ENCODE measurements at regions not wholly inside any gene's neighbourhood (a gene's known extent, or its start where the extent isn't known, plus 50 kb on each side); places are given as distances from the start of the nearest gene placed in this dataset.

DNA sequence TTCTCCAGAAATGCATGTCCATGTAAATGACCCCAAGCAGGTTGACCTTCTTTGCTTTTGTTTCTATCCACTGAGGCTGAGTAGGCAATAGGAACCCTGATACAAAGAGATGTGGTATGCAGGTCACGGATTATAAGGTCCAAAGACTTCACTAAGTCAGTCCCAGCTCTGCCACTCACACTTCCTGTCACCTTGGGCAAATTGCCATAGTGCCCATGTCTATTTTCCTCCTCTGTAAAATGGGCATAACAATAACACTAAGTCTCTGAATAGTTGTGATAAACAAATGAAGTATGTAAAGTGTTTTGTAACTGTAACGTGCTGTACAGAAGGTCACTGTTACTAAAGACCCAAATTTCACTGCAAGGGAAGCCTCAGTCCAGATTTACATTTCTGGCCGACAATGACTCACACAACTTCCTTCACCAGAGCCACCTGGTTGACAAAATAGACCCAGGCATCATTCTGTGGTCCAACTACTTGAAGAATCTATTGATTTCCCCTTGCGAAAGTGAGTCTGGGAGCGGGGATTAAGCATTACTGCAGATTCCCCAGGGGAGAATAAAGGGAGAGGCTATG is 175.4 kb upstream of the LPP start:
- CTCF ChIA-PET, result no interaction called here
- no TSS peak for BruUV-seq (replicated peaks)
- POLR2A ChIA-PET, result no interaction called here
- H3K36me3 ChIP-seq (ENCODE audit: control insufficient read depth, insufficient read depth, low read length), result no peaks in the 10 kb centered on the region
- ATAC-seq (no peak), DNase-seq (ENCODE audit: low read depth, low spot score) (no peak)
- no peak for TF ChIP-seq POLR2AphosphoS5 (IDR thresholded peaks at IDR 0.05; ENCODE audit: low read depth, low read length)
- H3K27ac ChIP-seq (ENCODE audit: low read length), result no peak overlapping the region
- no peaks in the 10 kb centered on the region for H3K9me3 ChIP-seq (ENCODE audit: control insufficient read depth, insufficient read depth, low read depth, low read length)
- no peaks in the 10 kb centered on the region for H3K4me1 ChIP-seq (ENCODE audit: control insufficient read depth, insufficient read depth, low read length)
- H3K27me3 ChIP-seq (ENCODE audit: control insufficient read depth, insufficient read depth, low read length), result 0 out of 2 replicates have a peak, but pooled peaks cover 3% of the 10 kb centered on the region
- intact Hi-C loops (cut with micrococcal nuclease; ENCODE audit: unreplicated experiment) (no loop called here), in situ Hi-C loops (cut with HindIII; ENCODE audit: low pct_unique_long_range_greater_than_20kb, low sequenced_read_pairs) (no loop called here)
- no peak overlapping the region for H3K4me3 ChIP-seq (ENCODE audit: low read depth in 2 of 2, low read length in 2 of 2)

GRCh38 chr3:187979564-187979963 is 174.4 kb upstream of the LPP start:
- in situ Hi-C loops (cut with HindIII; ENCODE audit: low pct_unique_long_range_greater_than_20kb, low sequenced_read_pairs), result no loop called here
- DNase-seq (ENCODE audit: low read depth, low spot score) (no peak), ATAC-seq (no peak)
- TF ChIP-seq, protein P1, sequence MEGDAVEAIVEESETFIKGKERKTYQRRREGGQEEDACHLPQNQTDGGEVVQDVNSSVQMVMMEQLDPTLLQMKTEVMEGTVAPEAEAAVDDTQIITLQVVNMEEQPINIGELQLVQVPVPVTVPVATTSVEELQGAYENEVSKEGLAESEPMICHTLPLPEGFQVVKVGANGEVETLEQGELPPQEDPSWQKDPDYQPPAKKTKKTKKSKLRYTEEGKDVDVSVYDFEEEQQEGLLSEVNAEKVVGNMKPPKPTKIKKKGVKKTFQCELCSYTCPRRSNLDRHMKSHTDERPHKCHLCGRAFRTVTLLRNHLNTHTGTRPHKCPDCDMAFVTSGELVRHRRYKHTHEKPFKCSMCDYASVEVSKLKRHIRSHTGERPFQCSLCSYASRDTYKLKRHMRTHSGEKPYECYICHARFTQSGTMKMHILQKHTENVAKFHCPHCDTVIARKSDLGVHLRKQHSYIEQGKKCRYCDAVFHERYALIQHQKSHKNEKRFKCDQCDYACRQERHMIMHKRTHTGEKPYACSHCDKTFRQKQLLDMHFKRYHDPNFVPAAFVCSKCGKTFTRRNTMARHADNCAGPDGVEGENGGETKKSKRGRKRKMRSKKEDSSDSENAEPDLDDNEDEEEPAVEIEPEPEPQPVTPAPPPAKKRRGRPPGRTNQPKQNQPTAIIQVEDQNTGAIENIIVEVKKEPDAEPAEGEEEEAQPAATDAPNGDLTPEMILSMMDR (IDR thresholded peaks at IDR 0.05), result no peak
- Histone ChIP-seq H3K27ac (ENCODE audit: low read length) (no peak overlapping the region), H3K27me3 (ENCODE audit: control insufficient read depth, insufficient read depth, low read length) (0 out of 2 replicates have a peak, but pooled peaks cover 3% of the 10 kb centered on the region), H3K4me1 (ENCODE audit: control insufficient read depth, insufficient read depth, low read length) (no peaks in the 10 kb centered on the region), H3K36me3 (ENCODE audit: control insufficient read depth, insufficient read depth, low read length) (no peaks in the 10 kb centered on the region), H3K4me3 (ENCODE audit: low read depth in 2 of 2, low read length in 2 of 2) (no peak overlapping the region), H3K9me3 (ENCODE audit: control insufficient read depth, insufficient read depth, low read depth, low read length) (no peaks in the 10 kb centered on the region)
- CTCF ChIA-PET, result no interaction called here
- POLR2A ChIA-PET, result no interaction called here
- BruUV-seq (replicated peaks), result no TSS peak
- intact Hi-C loops (cut with micrococcal nuclease; ENCODE audit: unreplicated experiment), result no loop called here

DNA sequence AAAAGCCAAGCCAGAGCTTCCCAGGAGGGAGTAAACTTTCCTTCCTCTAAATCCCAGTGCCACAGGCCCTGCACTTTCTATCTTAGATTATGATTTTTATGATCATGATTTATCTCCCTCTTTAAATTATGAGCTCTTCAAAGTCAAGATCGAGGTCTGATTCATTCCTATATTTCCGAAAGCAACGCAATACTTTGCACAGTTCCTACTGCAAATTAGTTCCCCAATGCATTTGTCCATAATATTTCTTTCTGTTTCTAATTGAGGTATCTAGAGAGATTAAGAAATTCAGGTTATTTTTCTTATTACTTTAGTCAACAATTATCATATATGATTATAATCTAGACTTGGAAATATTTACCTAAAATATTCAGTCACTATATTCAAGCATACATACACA is 173.1 kb upstream of the LPP start:
- Histone ChIP-seq H3K36me3 (ENCODE audit: control insufficient read depth, insufficient read depth, low read length) (no peaks in the 10 kb centered on the region), H3K4me3 (ENCODE audit: low read depth in 2 of 2, low read length in 2 of 2) (no peak overlapping the region), H3K27ac (ENCODE audit: low read length) (no peak overlapping the region), H3K27me3 (ENCODE audit: control insufficient read depth, insufficient read depth, low read length) (0 out of 2 replicates have a peak, but pooled peaks cover 3% of the 10 kb centered on the region), H3K4me1 (ENCODE audit: control insufficient read depth, insufficient read depth, low read length) (no peaks in the 10 kb centered on the region), H3K9me3 (ENCODE audit: control insufficient read depth, insufficient read depth, low read depth, low read length) (no peaks in the 10 kb centered on the region)
- no TSS peak for BruUV-seq (replicated peaks)
- TF ChIP-seq, protein P1 (IDR thresholded peaks at IDR 0.05), result no peak
- TF ChIP-seq TCF7L2 (IDR thresholded peaks at IDR 0.05; ENCODE audit: low read depth, low read length) (no peak), SIN3A (IDR thresholded peaks at IDR 0.05; ENCODE audit: borderline replicate concordance, insufficient read depth, low read depth, low read length) (no peak), POLR2AphosphoS5 (IDR thresholded peaks at IDR 0.05; ENCODE audit: low read depth, low read length) (no peak), REST (IDR thresholded peaks at IDR 0.05; ENCODE audit: insufficient read depth in 1 of 2, low read depth in 2 of 2, low read length in 1 of 2) (no peak)
- CTCF ChIA-PET, result no interaction called here
- ATAC-seq (no peak), DNase-seq (ENCODE audit: low read depth, low spot score) (no peak)
- intact Hi-C loops (cut with micrococcal nuclease; ENCODE audit: unreplicated experiment), result no loop called here
- in situ Hi-C loops (cut with HindIII; ENCODE audit: low pct_unique_long_range_greater_than_20kb, low sequenced_read_pairs), result no loop called here
- POLR2A ChIA-PET, result no interaction called here

Data from Panc1 (cell line).